HUES48 (cell line): ENCODE measurements at regions not wholly inside any gene's neighbourhood (a gene's known extent, or its start where the extent isn't known, plus 50 kb on each side); places are given as distances from the start of the nearest gene placed in this dataset.

Source experiments
- H3K27ac ChIP-seq: one replicate; pipeline ENCODE4 v1.7.0; 2013; ENCODE audit warnings: low read depth, low read length, inconsistent platforms
- H3K27me3 ChIP-seq: 2 replicates; pipeline ENCODE4 v1.6.1; 2013; ENCODE audit warnings: mild to moderate bottlenecking, low read length; ENCODE audit not compliant: control insufficient read depth, insufficient read depth
- H3K36me3 ChIP-seq: 2 replicates; pipeline ENCODE4 v1.6.1; 2013; ENCODE audit warnings: low read length; ENCODE audit not compliant: control insufficient read depth, insufficient read depth
- H3K4me1 ChIP-seq: 2 replicates; pipeline ENCODE4 v1.6.1; 2013; ENCODE audit warnings: mild to moderate bottlenecking, low read length; ENCODE audit not compliant: control insufficient read depth, insufficient read depth
- H3K4me3 ChIP-seq: 2 replicates; pipeline ENCODE4 v1.5.1; 2013; ENCODE audit warnings: mild to moderate bottlenecking, low read depth, low read length
- H3K9ac ChIP-seq: 2 replicates; pipeline ENCODE4 v1.6.1; 2013; ENCODE audit warnings: mild to moderate bottlenecking, low read depth, low read length, moderate library complexity
- H3K9me3 ChIP-seq: 2 replicates; pipeline ENCODE4 v1.6.1; 2013; ENCODE audit warnings: low read length; ENCODE audit not compliant: control insufficient read depth, insufficient read depth

- no peaks in the 10 kb centered on the region for H3K27me3 ChIP-seq
- H3K9me3 ChIP-seq: no peaks in the 10 kb centered on the region
- no peaks in the 10 kb centered on the region for H3K36me3 ChIP-seq
- no peak overlapping the region for H3K9ac ChIP-seq
- no peak overlapping the region for H3K27ac ChIP-seq
- no peak overlapping the region for H3K4me3 ChIP-seq
- H3K4me1 ChIP-seq: no peaks in the 10 kb centered on the region
Measured at GRCh38 chr7:98515201-98515600, 101.9 kb upstream of the NPTX2 start.

GRCh38 chr7:98514211-98515031 is 102.7 kb upstream of the NPTX2 start:
- no peak overlapping the region for H3K27ac ChIP-seq
- H3K9ac ChIP-seq: no peak overlapping the region
- H3K36me3 ChIP-seq: no peaks in the 10 kb centered on the region
- H3K9me3 ChIP-seq: no peaks in the 10 kb centered on the region
- no peaks in the 10 kb centered on the region for H3K27me3 ChIP-seq
- no peak overlapping the region for H3K4me3 ChIP-seq
- no peaks in the 10 kb centered on the region for H3K4me1 ChIP-seq

- Histone ChIP-seq H3K4me1 (no peaks in the 10 kb centered on the region), H3K27ac (no peak overlapping the region), H3K4me3 (no peak overlapping the region), H3K36me3 (no peaks in the 10 kb centered on the region), H3K9me3 (no peaks in the 10 kb centered on the region), H3K27me3 (no peaks in the 10 kb centered on the region), H3K9ac (no peak overlapping the region)
Measured at GRCh38 chr7:98511175-98511574, 105.9 kb upstream of the NPTX2 start.

GRCh38 chr7:98509836-98510235 is 107.2 kb upstream of the NPTX2 start:
- Histone ChIP-seq H3K27ac (no peak overlapping the region), H3K9me3 (no peaks in the 10 kb centered on the region), H3K4me1 (no peaks in the 10 kb centered on the region), H3K4me3 (no peak overlapping the region), H3K36me3 (no peaks in the 10 kb centered on the region), H3K9ac (no peak overlapping the region), H3K27me3 (no peaks in the 10 kb centered on the region)

- Histone ChIP-seq H3K4me3 (no peak overlapping the region), H3K9ac (no peak overlapping the region), H3K9me3 (no peaks in the 10 kb centered on the region), H3K27ac (no peak overlapping the region), H3K27me3 (no peaks in the 10 kb centered on the region), H3K4me1 (no peaks in the 10 kb centered on the region), H3K36me3 (no peaks in the 10 kb centered on the region)
Measured at GRCh38 chr7:98506471-98506870, 105.6 kb upstream of the BAIAP2L1 start.

- H3K9ac ChIP-seq: no peak overlapping the region
- H3K27ac ChIP-seq: no peak overlapping the region
- no peak overlapping the region for H3K4me3 ChIP-seq
- H3K27me3 ChIP-seq: no peaks in the 10 kb centered on the region
- H3K4me1 ChIP-seq: no peaks in the 10 kb centered on the region
- H3K9me3 ChIP-seq: peaks cover 3% of the 10 kb centered on the region; the same call in 1 of the 2 replicates
- H3K36me3 ChIP-seq: no peaks in the 10 kb centered on the region
Measured at GRCh38 chr7:98500764-98501163, 99.9 kb upstream of the BAIAP2L1 start.

GRCh38 chr7:98496618-98497017 is 95.7 kb upstream of the BAIAP2L1 start:
- Histone ChIP-seq H3K4me1 (no peaks in the 10 kb centered on the region), H3K27ac (no peak overlapping the region), H3K36me3 (no peaks in the 10 kb centered on the region), H3K9ac (no peak overlapping the region), H3K4me3 (no peak overlapping the region), H3K9me3 (peaks cover 3% of the 10 kb centered on the region; the same call in 1 of the 2 replicates), H3K27me3 (no peaks in the 10 kb centered on the region)

- Histone ChIP-seq H3K4me1 (no peaks in the 10 kb centered on the region), H3K9me3 (peaks cover 3% of the 10 kb centered on the region; the same call in 1 of the 2 replicates), H3K4me3 (no peak overlapping the region), H3K36me3 (no peaks in the 10 kb centered on the region), H3K27me3 (no peaks in the 10 kb centered on the region), H3K9ac (no peak overlapping the region), H3K27ac (no peak overlapping the region)
Measured at GRCh38 chr7:98495200-98495955, 94.5 kb upstream of the BAIAP2L1 start.

- no peak overlapping the region for H3K9ac ChIP-seq
- H3K4me3 ChIP-seq: no peak overlapping the region
- peaks cover 3% of the 10 kb centered on the region; the same call in 1 of the 2 replicates for H3K9me3 ChIP-seq
- H3K27me3 ChIP-seq: no peaks in the 10 kb centered on the region
- H3K36me3 ChIP-seq: no peaks in the 10 kb centered on the region
- H3K4me1 ChIP-seq: no peaks in the 10 kb centered on the region
- no peak overlapping the region for H3K27ac ChIP-seq
Measured at GRCh38 chr7:98493030-98493778, 92.3 kb upstream of the BAIAP2L1 start.

GRCh38 chr7:98488167-98488566 is 87.3 kb upstream of the BAIAP2L1 start:
- Histone ChIP-seq H3K9me3 (no peaks in the 10 kb centered on the region), H3K4me3 (no peak overlapping the region), H3K36me3 (no peaks in the 10 kb centered on the region), H3K4me1 (no peaks in the 10 kb centered on the region), H3K9ac (no peak overlapping the region), H3K27ac (no peak overlapping the region), H3K27me3 (no peaks in the 10 kb centered on the region)
